Erythroblast (primary cell): ENCODE measurements at regions not wholly inside any gene's neighbourhood (a gene's known extent, or its start where the extent isn't known, plus 50 kb on each side); places are given as distances from the start of the nearest gene placed in this dataset.

ENCODE experiments used
- DNase-seq, 2 experiments: peaks; one replicate each; lab custom pipeline; 2025; lab: John Stamatoyannopoulos, UW
- GATA1 ChIP-seq: IDR thresholded peaks from 2 replicates; pipeline ENCODE4 v1.6.1; 2011; ENCODE audit warnings: low read depth, mild to moderate bottlenecking, control low read depth, low read length, moderate library complexity
- POLR2A ChIP-seq: IDR thresholded peaks from 2 replicates; pipeline ENCODE4 v1.6.1; 2011; ENCODE audit warnings: mild to moderate bottlenecking, low read length

DNA sequence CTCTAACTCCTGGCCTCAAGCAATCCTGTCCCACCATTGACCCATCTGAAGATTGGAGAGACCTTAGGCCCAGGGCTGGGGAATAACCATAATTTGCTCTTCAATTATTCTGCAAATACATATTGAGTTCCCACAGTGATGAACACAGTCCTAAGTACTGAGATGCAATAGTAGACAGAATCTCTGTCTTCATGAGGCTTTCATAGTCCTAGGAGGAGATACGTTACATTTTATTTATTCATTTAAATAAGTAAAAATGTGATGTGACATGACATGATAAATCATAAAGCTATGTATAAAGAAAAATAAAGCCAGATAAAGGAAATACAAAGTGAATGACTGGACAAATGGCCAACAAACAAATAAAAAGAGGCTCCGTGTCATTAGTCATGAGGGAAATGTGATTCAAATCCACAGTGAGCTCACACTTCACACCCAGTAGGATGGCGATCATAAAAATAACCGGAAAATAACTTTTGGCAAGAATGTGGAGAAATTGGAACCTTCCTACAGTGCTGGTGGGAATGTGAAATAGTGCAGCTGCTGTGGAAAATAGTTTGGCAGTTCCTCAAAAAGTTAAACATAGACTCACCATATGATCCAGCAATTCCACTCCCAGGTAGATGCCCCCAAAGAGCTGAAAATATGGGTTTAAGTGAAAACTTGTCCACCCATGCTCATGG is 52.1 kb upstream of the JCAD start:
- no peak for DNase-seq
- TF ChIP-seq GATA1 (no peak), POLR2A (no peak)
